HepG2 (cell line): ENCODE measurements at regions not wholly inside any gene's neighbourhood (a gene's known extent, or its start where the extent isn't known, plus 50 kb on each side); places are given as distances from the start of the nearest gene placed in this dataset.
A peak's percentile ranks its signal among the peaks of the same experiment; 100 is the strongest.

Source experiments
- ATAC-seq: fragments of 200-7000 bp; cut with Tn5 transposase; 3 replicates; pipeline ENCODE4 v1.9.1; 2020; ENCODE audit warnings: mild to moderate bottlenecking, moderate library complexity
- BruUV-seq: library from RNA; stranded (reverse); fragments of 400-500 nt; replicated peaks from 2 replicates; lab custom pipeline; 2021; lab: Mats Ljungman, UMichigan
- CTCF ChIA-PET: fragments of 300-600 bp; formaldehyde crosslinking; extraction: SDS; loops from one replicate; lab custom pipeline; 2021; ENCODE audit warnings: low total read pairs, inconsistent platforms, low intra/inter-chr PET ratio; lab: Yijun Ruan, JAX
- POLR2A ChIA-PET: fragments of 350-600 bp; sonication (Branson Sonifier 250); formaldehyde crosslinking; loops from one replicate; lab custom pipeline; 2020; ENCODE audit warnings: antibody characterized with exemption, inconsistent platforms; lab: Yijun Ruan, JAX
- DNase-seq: peaks from one replicate; pipeline ENCODE4 v3.0.0-alpha.2; 2015; ENCODE audit warnings: low spot score
- FAIRE-seq: peaks from 3 replicates; lab custom pipeline; 2011; peaks lifted over from hg19 to GRCh38; lab: Jason Lieb, UNC
- H2AFZ ChIP-seq: one replicate; pipeline ENCODE4 v1.6.1; 2011; ENCODE audit warnings: low read length, inconsistent platforms
- H3K27ac ChIP-seq: fragments of 300-600 bp; 3 replicates; pipeline ENCODE4 v1.8.0; 2011; ENCODE audit warnings: mixed run types, mild to moderate bottlenecking, mixed read lengths, low read length, inconsistent platforms; ENCODE audit not compliant: insufficient read depth; ENCODE audit errors: extremely low read length
- H3K27me3 ChIP-seq, 2 experiments: fragments of 200-600 bp in 1 of 2; 2 replicates in 1 of 2; 3 replicates in 1 of 2; pipeline versions ENCODE4 v1.6.0 to v1.8.0; 2011; ENCODE audit warnings: low read length in 2 of 2, mild to moderate bottlenecking in 2 of 2, moderate library complexity in 2 of 2, inconsistent platforms in 1 of 2; ENCODE audit not compliant: insufficient read depth in 2 of 2, control insufficient read depth in 1 of 2
- H3K36me3 ChIP-seq, 2 experiments: fragments of 200-600 bp in 1 of 2; replicated peaks in 1 of 2; 2 replicates in 1 of 2; 3 replicates in 1 of 2; pipeline versions ENCODE4 v1.5.1 to v1.8.0; 2011; ENCODE audit warnings: low read length in 2 of 2, inconsistent platforms in 1 of 2; ENCODE audit not compliant: insufficient read depth in 2 of 2, control insufficient read depth in 1 of 2
- H3K4me1 ChIP-seq: 2 replicates; pipeline ENCODE4 v1.5.1; 2012; ENCODE audit warnings: low read length, inconsistent platforms; ENCODE audit not compliant: insufficient read depth
- H3K4me2 ChIP-seq: 2 replicates; pipeline ENCODE4 v1.6.0; 2011; ENCODE audit warnings: low read depth, low read length, inconsistent platforms
- H3K4me3 ChIP-seq, 3 experiments: fragments of 200-600 bp in 1 of 3; sonication (generic), shearing (Covaris generic) in 1 of 3; replicated peaks in 1 of 3; 2 replicates each; pipeline ENCODE4 v1.5.1; 2011 to 2016; ENCODE audit warnings: low read length in 3 of 3, inconsistent platforms in 2 of 3, low read depth in 2 of 3, mild to moderate bottlenecking in 2 of 3, control low read depth in 1 of 3, mixed read lengths in 1 of 3; ENCODE audit not compliant: insufficient read depth in 1 of 3
- H3K79me2 ChIP-seq: one replicate; pipeline ENCODE4 v1.6.1; 2011; ENCODE audit warnings: low read length, inconsistent platforms; ENCODE audit not compliant: insufficient read depth
- H3K9ac ChIP-seq: 2 replicates; pipeline ENCODE4 v1.6.0; 2011; ENCODE audit warnings: mild to moderate bottlenecking, low read depth, low read length, inconsistent platforms; ENCODE audit not compliant: insufficient read depth
- H3K9me3 ChIP-seq: 2 replicates; pipeline ENCODE4 v1.5.1; 2012; ENCODE audit warnings: mild to moderate bottlenecking, low read length
- H4K20me1 ChIP-seq: 2 replicates; pipeline ENCODE4 v1.6.0; 2011; ENCODE audit warnings: inconsistent platforms, mild to moderate bottlenecking, low read length, moderate library complexity; ENCODE audit not compliant: insufficient read depth
- ATF2 ChIP-seq: sonication (generic); formaldehyde crosslinking; IDR thresholded peaks from 2 replicates; pipeline ENCODE4 v1.4.0; 2020; ENCODE audit warnings: missing genetic modification reagents
- BRCA1 ChIP-seq: sonication (generic); formaldehyde crosslinking; IDR thresholded peaks from 2 replicates; pipeline ENCODE4 v1.4.0; 2020; ENCODE audit warnings: missing genetic modification reagents
- HDAC2 ChIP-seq: sonication (generic); formaldehyde crosslinking; IDR thresholded peaks from 2 replicates; pipeline ENCODE4 v1.4.0; 2020; ENCODE audit warnings: missing genetic modification reagents
- SMARCC2 ChIP-seq: fragments of 450-650 bp; IDR thresholded peaks from 2 replicates; pipeline ENCODE4 v1.6.1; 2017; ENCODE audit warnings: antibody characterized with exemption, mild to moderate bottlenecking
- THYN1 ChIP-seq: sonication (generic); formaldehyde crosslinking; IDR thresholded peaks from 2 replicates; pipeline ENCODE4 v1.8.1; 2023; ENCODE audit warnings: low read depth, mild to moderate bottlenecking, moderate library complexity, missing genetic modification reagents, borderline replicate concordance
- ZGPAT ChIP-seq: IDR thresholded peaks from 2 replicates; pipeline ENCODE4 v1.6.1; 2016; ENCODE audit warnings: mild to moderate bottlenecking
- WGBS: methylation state at CpG from one replicate; pipeline ENCODE4 v1.1.6; 2017; ENCODE audit warnings: low lambda C conversion rate; 5-methylcytosine and 5-hydroxymethylcytosine counted together
- in situ Hi-C: cut with HindIII; loops from 2 replicates; pipeline ENCODE4 v1.10.0; 2017; ENCODE audit warnings: low pct_unique_long_range_greater_than_20kb; ENCODE audit not compliant: extremely low pct_ligation_motif_present
- intact Hi-C: fragments of 100-400 bp; cut with micrococcal nuclease; formaldehyde crosslinking; loops from one replicate; pipeline ENCODE4 v1.10.0; 2022; ENCODE audit not compliant: unreplicated experiment
- TF ChIP-seq, protein P1 (sequence below): IDR thresholded peaks from 2 replicates; pipeline ENCODE4 v1.6.1; 2016; ENCODE audit warnings: missing genetic modification reagents, missing compliant biosample characterization
- TF ChIP-seq, protein P2 (sequence below): sonication (generic); formaldehyde crosslinking; IDR thresholded peaks from 2 replicates; pipeline ENCODE4 v1.4.0; 2020; ENCODE audit warnings: mild to moderate bottlenecking, missing genetic modification reagents, borderline replicate concordance

DNA sequence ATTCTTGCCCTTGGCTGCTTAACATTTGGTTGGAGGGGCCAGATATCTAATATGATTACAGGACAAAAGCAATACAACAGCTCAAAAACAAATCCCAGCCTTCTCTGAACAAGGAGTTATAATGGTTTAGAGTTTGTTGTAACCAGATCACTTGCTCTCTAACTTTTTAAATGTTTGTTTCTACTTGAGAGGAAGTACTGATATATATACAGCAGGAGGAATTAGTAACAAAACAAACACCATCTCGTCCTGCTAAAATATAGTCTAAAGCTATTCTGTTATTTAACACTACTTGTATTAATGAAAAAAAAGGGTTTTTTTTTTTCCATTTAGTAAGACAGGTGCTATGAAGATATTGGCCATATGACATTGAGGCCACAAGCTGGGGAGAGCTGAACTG is 60.9 kb upstream of the TMEM17 start:
- intact Hi-C loops = no loop called here
- DNase-seq (no peak), FAIRE-seq (no peak), ATAC-seq (no peak)
- in situ Hi-C loops = loop anchor here (5.0 kb wide), 1 partner anchor 40 kb away; no protein-coding TSS in a partner anchor
- TF ChIP-seq SMARCC2 (no peak), ATF2 (CRISPR knock-in tag) (no peak), BRCA1 (CRISPR knock-in tag) (no peak)
- TF ChIP-seq, protein P1, sequence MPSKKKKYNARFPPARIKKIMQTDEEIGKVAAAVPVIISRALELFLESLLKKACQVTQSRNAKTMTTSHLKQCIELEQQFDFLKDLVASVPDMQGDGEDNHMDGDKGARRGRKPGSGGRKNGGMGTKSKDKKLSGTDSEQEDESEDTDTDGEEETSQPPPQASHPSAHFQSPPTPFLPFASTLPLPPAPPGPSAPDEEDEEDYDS (CRISPR knock-in tag) = 0 out of 2 replicates have a peak, but pooled peaks have one; percentile 11
- Histone ChIP-seq H3K79me2 (no peaks in the 10 kb centered on the region), H3K27ac (peak overlapping the region; percentile 97), H3K27me3 (no peaks in the 10 kb centered on the region), H3K9ac (no peak overlapping the region), H3K4me1 (peaks cover 86% of the 10 kb centered on the region), H3K9me3 (no peaks in the 10 kb centered on the region), H3K36me3 (no peaks in the 10 kb centered on the region), H4K20me1 (no peaks in the 10 kb centered on the region), H3K4me2 (no peak overlapping the region), H2AFZ (no peak overlapping the region), H3K4me3 (no peak overlapping the region)
- CTCF ChIA-PET = no interaction called here
- POLR2A ChIA-PET = interaction anchor here (1.1 to 5.1 kb wide), 9 partner anchors 10 to 138 kb away, joined by 4 to 111 read pairs (median 18); partner anchors contain the start of gene EHBP1
- 82% methylated on average over 1 of the region's 1 CpG for WGBS
- BruUV-seq = no TSS peak

DNA sequence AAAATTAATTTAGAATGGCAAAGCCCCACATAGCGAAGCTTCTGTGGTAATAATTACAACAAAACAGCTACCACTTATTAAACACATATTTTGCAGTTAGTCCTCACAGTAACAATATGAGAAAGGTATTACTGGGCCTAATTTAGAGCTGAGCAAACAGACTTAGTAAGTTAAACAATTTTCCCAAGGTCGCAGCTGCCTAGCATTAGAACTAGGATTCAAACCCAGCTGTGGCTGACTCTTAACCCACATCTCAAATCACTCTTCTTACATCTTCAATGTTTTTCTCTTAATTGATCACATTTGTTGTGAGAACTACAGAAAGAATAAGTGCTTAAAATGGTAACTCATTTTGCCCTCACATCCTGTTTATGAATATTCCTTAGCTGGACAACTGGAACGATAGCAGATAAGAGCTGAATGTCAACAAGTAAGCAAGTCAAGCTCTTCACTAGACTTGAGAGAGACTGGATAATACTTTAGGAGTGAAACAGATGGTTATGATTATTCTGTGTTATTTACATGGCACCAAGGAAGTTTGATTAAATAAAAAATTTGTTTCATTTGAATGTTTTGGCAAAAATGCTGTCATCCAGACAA is 59.4 kb upstream of the TMEM17 start:
- POLR2A ChIA-PET = interaction anchor here (0.7 to 5.1 kb wide), 15 partner anchors 11 to 162 kb away, joined by 3 to 111 read pairs (median 5); partner anchors contain the start of gene EHBP1
- TF ChIP-seq HDAC2 (CRISPR knock-in tag) (peak; percentile 56; the same call in 1 of the 2 replicates), ZGPAT (CRISPR knock-in tag) (peak; percentile 41; the same call in 1 of the 2 replicates), THYN1 (CRISPR knock-in tag) (peak; percentile 87; the same call in 1 of the 2 replicates)
- TF ChIP-seq, protein P2, sequence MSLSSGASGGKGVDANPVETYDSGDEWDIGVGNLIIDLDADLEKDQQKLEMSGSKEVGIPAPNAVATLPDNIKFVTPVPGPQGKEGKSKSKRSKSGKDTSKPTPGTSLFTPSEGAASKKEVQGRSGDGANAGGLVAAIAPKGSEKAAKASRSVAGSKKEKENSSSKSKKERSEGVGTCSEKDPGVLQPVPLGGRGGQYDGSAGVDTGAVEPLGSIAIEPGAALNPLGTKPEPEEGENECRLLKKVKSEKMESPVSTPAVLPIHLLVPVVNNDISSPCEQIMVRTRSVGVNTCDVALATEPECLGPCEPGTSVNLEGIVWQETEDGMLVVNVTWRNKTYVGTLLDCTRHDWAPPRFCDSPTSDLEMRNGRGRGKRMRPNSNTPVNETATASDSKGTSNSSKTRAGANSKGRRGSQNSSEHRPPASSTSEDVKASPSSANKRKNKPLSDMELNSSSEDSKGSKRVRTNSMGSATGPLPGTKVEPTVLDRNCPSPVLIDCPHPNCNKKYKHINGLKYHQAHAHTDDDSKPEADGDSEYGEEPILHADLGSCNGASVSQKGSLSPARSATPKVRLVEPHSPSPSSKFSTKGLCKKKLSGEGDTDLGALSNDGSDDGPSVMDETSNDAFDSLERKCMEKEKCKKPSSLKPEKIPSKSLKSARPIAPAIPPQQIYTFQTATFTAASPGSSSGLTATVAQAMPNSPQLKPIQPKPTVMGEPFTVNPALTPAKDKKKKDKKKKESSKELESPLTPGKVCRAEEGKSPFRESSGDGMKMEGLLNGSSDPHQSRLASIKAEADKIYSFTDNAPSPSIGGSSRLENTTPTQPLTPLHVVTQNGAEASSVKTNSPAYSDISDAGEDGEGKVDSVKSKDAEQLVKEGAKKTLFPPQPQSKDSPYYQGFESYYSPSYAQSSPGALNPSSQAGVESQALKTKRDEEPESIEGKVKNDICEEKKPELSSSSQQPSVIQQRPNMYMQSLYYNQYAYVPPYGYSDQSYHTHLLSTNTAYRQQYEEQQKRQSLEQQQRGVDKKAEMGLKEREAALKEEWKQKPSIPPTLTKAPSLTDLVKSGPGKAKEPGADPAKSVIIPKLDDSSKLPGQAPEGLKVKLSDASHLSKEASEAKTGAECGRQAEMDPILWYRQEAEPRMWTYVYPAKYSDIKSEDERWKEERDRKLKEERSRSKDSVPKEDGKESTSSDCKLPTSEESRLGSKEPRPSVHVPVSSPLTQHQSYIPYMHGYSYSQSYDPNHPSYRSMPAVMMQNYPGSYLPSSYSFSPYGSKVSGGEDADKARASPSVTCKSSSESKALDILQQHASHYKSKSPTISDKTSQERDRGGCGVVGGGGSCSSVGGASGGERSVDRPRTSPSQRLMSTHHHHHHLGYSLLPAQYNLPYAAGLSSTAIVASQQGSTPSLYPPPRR (CRISPR knock-in tag) = peak; percentile 53; the same call in 1 of the 2 replicates

More for the DNA sequence above, 59.4 kb upstream of the TMEM17 start:
- H3K9ac ChIP-seq = 0 out of 2 replicates have a peak overlapping the region, but pooled peaks have one; percentile 2
- DNase-seq (peak; percentile 66), FAIRE-seq (peak; percentile 52), ATAC-seq (no peak)
- CTCF ChIA-PET = no interaction called here
- no peaks in the 10 kb centered on the region for H3K9me3 ChIP-seq
- no peak overlapping the region for H2AFZ ChIP-seq
- no TSS peak for BruUV-seq
- in situ Hi-C loops (loop anchor here (5.0 kb wide), 1 partner anchor 38 kb away; no protein-coding TSS in a partner anchor), intact Hi-C loops (no loop called here)
- WGBS = 47% methylated on average over 3 of the region's 3 CpGs
- H3K4me3 ChIP-seq = no peak overlapping the region
- H3K27me3 ChIP-seq = no peaks in the 10 kb centered on the region
- H4K20me1 ChIP-seq = no peaks in the 10 kb centered on the region
- peaks cover 72% of the 10 kb centered on the region for H3K4me1 ChIP-seq
- no peaks in the 10 kb centered on the region for H3K36me3 ChIP-seq
- H3K79me2 ChIP-seq = no peaks in the 10 kb centered on the region
- H3K4me2 ChIP-seq = peak overlapping the region; percentile 13
- peak overlapping the region; percentile 55 for H3K27ac ChIP-seq
